LNCaP clone FGC (cell line): ENCODE measurements at regions not wholly inside any gene's neighbourhood (a gene's known extent, or its start where the extent isn't known, plus 50 kb on each side); places are given as distances from the start of the nearest gene placed in this dataset.

Experiments used
- DNase-seq: peaks from one replicate; pipeline ENCODE4 v3.0.0-alpha.2; 2011; ENCODE audit warnings: low read depth
- H3K4me3 ChIP-seq: 2 replicates; pipeline ENCODE4 v1.5.1; 2011; ENCODE audit warnings: mild to moderate bottlenecking, low read depth, low read length, control low read depth
- CTCF ChIP-seq: IDR thresholded peaks from 2 replicates; pipeline ENCODE4 v1.5.1; 2012; ENCODE audit warnings: mild to moderate bottlenecking; ENCODE audit not compliant: control insufficient read depth, insufficient read depth; ENCODE audit errors: extremely low read depth

- DNase-seq, result no peak
- no peak for TF ChIP-seq CTCF
- H3K4me3 ChIP-seq, result no peak overlapping the region
Observed at GRCh38 chr6:121839896-121840295, 404.4 kb downstream of the GJA1 start.

- TF ChIP-seq CTCF, result no peak
- no peak overlapping the region for H3K4me3 ChIP-seq
- no peak for DNase-seq
Observed at GRCh38 chr6:121844898-121845297, 409.5 kb downstream of the GJA1 start.

GRCh38 chr6:121847806-121848522, 412.5 kb downstream of the GJA1 start:
- TF ChIP-seq CTCF, result no peak
- DNase-seq, result no peak

GRCh38 chr6:121848523-121849255, 413.2 kb downstream of the GJA1 start:
- no peak for TF ChIP-seq CTCF
- DNase-seq, result no peak
- no peak overlapping the region for H3K4me3 ChIP-seq

More at GRCh38 chr6:121847806-121848522, 412.5 kb downstream of the GJA1 start:
- no peak overlapping the region for H3K4me3 ChIP-seq

GRCh38 chr6:121849477-121849876, 414.0 kb downstream of the GJA1 start:
- peak; percentile 64 for TF ChIP-seq CTCF
- H3K4me3 ChIP-seq, result no peak overlapping the region
- DNase-seq, result no peak

GRCh38 chr6:121851056-121851455, 415.6 kb downstream of the GJA1 start:
- no peak for TF ChIP-seq CTCF
- no peak for DNase-seq
- no peak overlapping the region for H3K4me3 ChIP-seq
